H9 (cell line): ENCODE measurements at regions not wholly inside any gene's neighbourhood (a gene's known extent, or its start where the extent isn't known, plus 50 kb on each side); places are given as distances from the start of the nearest gene placed in this dataset.

Experiments used
- DNase-seq: peaks from one replicate; pipeline ENCODE4 v3.0.0-alpha.2; 2017
- H2AFZ ChIP-seq: one replicate; pipeline ENCODE4 v1.6.1; 2013; ENCODE audit warnings: mild to moderate bottlenecking, low read length, control low read depth, moderate library complexity
- H2AK5ac ChIP-seq: 2 replicates; pipeline ENCODE4 v1.6.1; 2013; ENCODE audit warnings: low read length, control low read depth, mixed read lengths; ENCODE audit not compliant: insufficient read length
- H2BK120ac ChIP-seq: one replicate; pipeline ENCODE4 v1.6.1; 2013; ENCODE audit warnings: low read depth, mild to moderate bottlenecking, low read length, control low read depth, inconsistent platforms; ENCODE audit not compliant: poor library complexity, severe bottlenecking
- H2BK12ac ChIP-seq: 2 replicates; pipeline ENCODE4 v1.6.1; 2013; ENCODE audit warnings: low read length, control low read depth, mixed read lengths, low read depth; ENCODE audit not compliant: insufficient read length
- H2BK15ac ChIP-seq: 2 replicates; pipeline ENCODE4 v1.6.1; 2013; ENCODE audit warnings: low read depth, low read length, control low read depth
- H2BK20ac ChIP-seq: one replicate; pipeline ENCODE4 v1.6.1; 2013; ENCODE audit warnings: low read depth, mild to moderate bottlenecking, low read length, control low read depth, inconsistent platforms; ENCODE audit not compliant: poor library complexity, severe bottlenecking
- H2BK5ac ChIP-seq: 2 replicates; pipeline ENCODE4 v1.6.1; 2013; ENCODE audit warnings: low read length, control low read depth, mixed read lengths; ENCODE audit not compliant: insufficient read length
- H3K14ac ChIP-seq: 2 replicates; pipeline ENCODE4 v1.6.1; 2013; ENCODE audit warnings: low read length, control low read depth; ENCODE audit not compliant: insufficient read depth
- H3K18ac ChIP-seq: 2 replicates; pipeline ENCODE4 v1.6.1; 2013; ENCODE audit warnings: low read depth, mild to moderate bottlenecking, mixed read lengths, low read length, control low read depth; ENCODE audit not compliant: insufficient read length
- H3K23ac ChIP-seq: 2 replicates; pipeline ENCODE4 v1.6.1; 2013; ENCODE audit warnings: low read length, control low read depth, mixed read lengths, low read depth; ENCODE audit not compliant: insufficient read length
- H3K23me2 ChIP-seq: 2 replicates; pipeline ENCODE4 v1.6.1; 2013; ENCODE audit warnings: low read depth, mild to moderate bottlenecking, mixed read lengths, low read length, control low read depth; ENCODE audit not compliant: insufficient read length, poor library complexity, severe bottlenecking
- H3K27ac ChIP-seq: 2 replicates; pipeline ENCODE4 v1.5.1; 2013; ENCODE audit warnings: low read length, control low read depth, mixed read lengths, low read depth; ENCODE audit not compliant: insufficient read length
- H3K27me3 ChIP-seq: 2 replicates; pipeline ENCODE4 v1.6.1; 2013; ENCODE audit warnings: low read length, control low read depth, inconsistent platforms; ENCODE audit not compliant: insufficient read depth
- H3K4ac ChIP-seq: 2 replicates; pipeline ENCODE4 v1.6.1; 2013; ENCODE audit warnings: low read depth, mild to moderate bottlenecking, control low read depth, inconsistent platforms, low read length, moderate library complexity
- H3K4me1 ChIP-seq: 2 replicates; pipeline ENCODE4 v1.6.1; 2013; ENCODE audit warnings: low read length, control low read depth, inconsistent platforms; ENCODE audit not compliant: insufficient read depth
- H3K4me2 ChIP-seq: 2 replicates; pipeline ENCODE4 v1.6.1; 2013; ENCODE audit warnings: low read length, control low read depth, mixed read lengths; ENCODE audit not compliant: insufficient read length, insufficient read depth
- H3K56ac ChIP-seq: 2 replicates; pipeline ENCODE4 v1.6.1; 2013; ENCODE audit warnings: low read depth, mild to moderate bottlenecking, mixed read lengths, low read length, control low read depth; ENCODE audit not compliant: insufficient read length
- H3K79me1 ChIP-seq: 2 replicates; pipeline ENCODE4 v1.6.1; 2013; ENCODE audit warnings: low read depth, mild to moderate bottlenecking, moderate library complexity, low read length, control low read depth, inconsistent platforms; ENCODE audit not compliant: insufficient read depth, poor library complexity, severe bottlenecking
- H3K79me2 ChIP-seq: 2 replicates; pipeline ENCODE4 v1.6.1; 2013; ENCODE audit warnings: low read length, control low read depth, inconsistent platforms; ENCODE audit not compliant: insufficient read depth
- H3K9ac ChIP-seq: 2 replicates; pipeline ENCODE4 v1.6.1; 2013; ENCODE audit warnings: low read length, control low read depth, mixed read lengths; ENCODE audit not compliant: insufficient read length; ENCODE audit errors: extremely low read depth
- H3K9me3 ChIP-seq: one replicate; pipeline ENCODE4 v1.6.1; 2013; ENCODE audit warnings: low read depth, low read length, inconsistent platforms; ENCODE audit not compliant: control insufficient read depth
- H3T11ph ChIP-seq: one replicate; pipeline ENCODE4 v1.6.1; 2013; ENCODE audit warnings: mild to moderate bottlenecking, low read length, control low read depth, inconsistent platforms
- H4K20me1 ChIP-seq: one replicate; pipeline ENCODE4 v1.6.1; 2013; ENCODE audit not compliant: control insufficient read depth, insufficient read length, insufficient read depth
- H4K5ac ChIP-seq: 2 replicates; pipeline ENCODE4 v1.6.1; 2013; ENCODE audit warnings: low read depth, mild to moderate bottlenecking, mixed read lengths, low read length, control low read depth; ENCODE audit not compliant: insufficient read length
- H4K8ac ChIP-seq: replicated peaks from 2 replicates; pipeline ENCODE4 v1.6.1; 2013; ENCODE audit warnings: low read length, control low read depth, mixed read lengths, low read depth; ENCODE audit not compliant: insufficient read length
- H4K91ac ChIP-seq: 2 replicates; pipeline ENCODE4 v1.6.1; 2013; ENCODE audit warnings: low read depth, mild to moderate bottlenecking, moderate library complexity, mixed read lengths, low read length, control low read depth; ENCODE audit not compliant: insufficient read length
- H3K27ac Mint-ChIP-seq, 3 experiments: 2 replicates in 2 of 3; 3 replicates in 1 of 3; pipeline ENCODE4 v1.8.0; 2020 to 2021; ENCODE audit warnings: mixed read lengths in 3 of 3, mild to moderate bottlenecking in 1 of 3, moderate library complexity in 1 of 3
- H3K27me3 Mint-ChIP-seq: 2 replicates; pipeline ENCODE4 v1.8.0; 2021; ENCODE audit warnings: low read depth, mild to moderate bottlenecking, moderate library complexity, mixed read lengths
- H3K36me3 Mint-ChIP-seq, 3 experiments: 2 replicates in 2 of 3; 3 replicates in 1 of 3; pipeline ENCODE4 v1.8.0; 2020 to 2021; ENCODE audit warnings: low read depth in 3 of 3, mixed read lengths in 3 of 3; ENCODE audit not compliant: insufficient read depth in 1 of 3
- H3K4me1 Mint-ChIP-seq, 2 experiments: 2 replicates each; pipeline ENCODE4 v1.8.0; 2020; ENCODE audit warnings: mixed read lengths in 2 of 2
- H3K4me3 Mint-ChIP-seq, 2 experiments: 2 replicates in 1 of 2; 3 replicates in 1 of 2; pipeline ENCODE4 v1.8.0; 2020 to 2021; ENCODE audit warnings: mild to moderate bottlenecking in 2 of 2, mixed read lengths in 2 of 2, moderate library complexity in 1 of 2
- H3K9me3 Mint-ChIP-seq, 2 experiments: 2 replicates in 1 of 2; 3 replicates in 1 of 2; pipeline ENCODE4 v1.8.0; 2020; ENCODE audit warnings: mild to moderate bottlenecking in 2 of 2, mixed read lengths in 2 of 2, moderate library complexity in 1 of 2
- WGBS: extraction: QIAGEN DNeasy Blood & Tissue Kit; methylation state at CpG from one replicate; pipeline ENCODE4 v1.1.7; 2013; ENCODE audit warnings: missing lambda C conversion rate, low lambda C conversion rate, mixed read lengths; ENCODE audit not compliant: insufficient read length; ENCODE audit errors: extremely low coverage; 5-methylcytosine and 5-hydroxymethylcytosine counted together
- TF ChIP-seq, protein P1 (sequence below): fragments of 200-600 bp; sonication (generic); conservative IDR thresholded peaks from 3 replicates; pipeline ENCODE4 v1.8.0; 2021; ENCODE audit warnings: antibody characterized with exemption, mild to moderate bottlenecking

GRCh38 chr4:71093745-71094144, 100.3 kb downstream of the DCK start:
- Mint-ChIP-seq H3K36me3 (peaks cover 3 to 21% (median 12%) of the 10 kb centered on the region in 3 experiments), H3K9me3 (peaks cover 22 to 27% of the 10 kb centered on the region in 2 experiments), H3K27me3 (no peaks in the 10 kb centered on the region; the same call in none of the 2 replicates), H3K4me1 (peaks cover 15% of the 10 kb centered on the region in 2 experiments), H3K27ac (no peak overlapping the region), H3K4me3 (no peak overlapping the region)
- no peak overlapping the region for H3K14ac ChIP-seq
- H2BK15ac ChIP-seq: no peak overlapping the region
- no peak overlapping the region for H3K4ac ChIP-seq
- H2BK120ac ChIP-seq: no peak overlapping the region
- H3K79me2 ChIP-seq: no peaks in the 10 kb centered on the region
- no peak overlapping the region for H3K23ac ChIP-seq
- H4K5ac ChIP-seq: no peak overlapping the region
- H3K9me3 ChIP-seq: no peaks in the 10 kb centered on the region
- H2BK5ac ChIP-seq: no peak overlapping the region
- H3K9ac ChIP-seq: no peak overlapping the region
- H3K23me2 ChIP-seq: no peaks in the 10 kb centered on the region
- no peak overlapping the region for H3K18ac ChIP-seq
- no peak overlapping the region for H3T11ph ChIP-seq
- no peaks in the 10 kb centered on the region for H4K20me1 ChIP-seq
- no peak for DNase-seq
- no peak overlapping the region for H3K4me2 ChIP-seq
- no peaks in the 10 kb centered on the region for H3K27me3 ChIP-seq
- H2AK5ac ChIP-seq: no peak overlapping the region
- no peak overlapping the region for H4K91ac ChIP-seq
- no peak overlapping the region for H3K27ac ChIP-seq
- H2BK20ac ChIP-seq: no peak overlapping the region
- WGBS: no CpG with 5 or more reads among the region's 1 CpG
- H3K4me1 ChIP-seq: no peaks in the 10 kb centered on the region
- TF ChIP-seq, protein P1, sequence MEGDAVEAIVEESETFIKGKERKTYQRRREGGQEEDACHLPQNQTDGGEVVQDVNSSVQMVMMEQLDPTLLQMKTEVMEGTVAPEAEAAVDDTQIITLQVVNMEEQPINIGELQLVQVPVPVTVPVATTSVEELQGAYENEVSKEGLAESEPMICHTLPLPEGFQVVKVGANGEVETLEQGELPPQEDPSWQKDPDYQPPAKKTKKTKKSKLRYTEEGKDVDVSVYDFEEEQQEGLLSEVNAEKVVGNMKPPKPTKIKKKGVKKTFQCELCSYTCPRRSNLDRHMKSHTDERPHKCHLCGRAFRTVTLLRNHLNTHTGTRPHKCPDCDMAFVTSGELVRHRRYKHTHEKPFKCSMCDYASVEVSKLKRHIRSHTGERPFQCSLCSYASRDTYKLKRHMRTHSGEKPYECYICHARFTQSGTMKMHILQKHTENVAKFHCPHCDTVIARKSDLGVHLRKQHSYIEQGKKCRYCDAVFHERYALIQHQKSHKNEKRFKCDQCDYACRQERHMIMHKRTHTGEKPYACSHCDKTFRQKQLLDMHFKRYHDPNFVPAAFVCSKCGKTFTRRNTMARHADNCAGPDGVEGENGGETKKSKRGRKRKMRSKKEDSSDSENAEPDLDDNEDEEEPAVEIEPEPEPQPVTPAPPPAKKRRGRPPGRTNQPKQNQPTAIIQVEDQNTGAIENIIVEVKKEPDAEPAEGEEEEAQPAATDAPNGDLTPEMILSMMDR: no peak
- H3K56ac ChIP-seq: no peak overlapping the region
- H4K8ac ChIP-seq: no peak overlapping the region
- H3K79me1 ChIP-seq: no peaks in the 10 kb centered on the region
- H2AFZ ChIP-seq: no peak overlapping the region
- no peak overlapping the region for H2BK12ac ChIP-seq
